GM12878 (cell line): ENCODE measurements at regions not wholly inside any gene's neighbourhood (a gene's known extent, or its start where the extent isn't known, plus 50 kb on each side); places are given as distances from the start of the nearest gene placed in this dataset.

Experiments used
- ATAC-seq: fragments of 200-7000 bp; cut with Tn5 transposase; 3 replicates; pipeline ENCODE4 v1.9.1; 2020; ENCODE audit warnings: mild to moderate bottlenecking, moderate library complexity
- BruUV-seq: library from RNA; stranded (reverse); fragments of 400-500 nt; replicated peaks from 2 replicates; lab custom pipeline; 2021; lab: Mats Ljungman, UMichigan
- CTCF ChIA-PET: fragments of 300-600 bp; sonication (Branson Sonifier 250); formaldehyde crosslinking; extraction: SDS; loops from one replicate; lab custom pipeline; 2021; ENCODE audit warnings: inconsistent platforms; lab: Yijun Ruan, JAX
- POLR2A ChIA-PET: fragments of 350-600 bp; formaldehyde crosslinking; extraction: SDS; loops from one replicate; lab custom pipeline; 2021; ENCODE audit warnings: inconsistent platforms; lab: Charles Lee
- RAD21 ChIA-PET: fragments of 300-600 bp; sonication (Branson Sonifier 250); formaldehyde crosslinking; loops from one replicate; lab custom pipeline; 2023; ENCODE audit warnings: antibody characterized with exemption; ENCODE audit not compliant: unreplicated experiment; lab: Charles Lee
- SMC1A ChIA-PET: fragments of 300-600 bp; sonication (Branson Sonifier 250); formaldehyde crosslinking; loops from one replicate; lab custom pipeline; 2023; ENCODE audit not compliant: unreplicated experiment, uncharacterized antibody; lab: Charles Lee
- DNase-seq: peaks from one replicate; pipeline ENCODE4 v3.0.0-alpha.2; 2011; ENCODE audit warnings: low read depth, low spot score
- FAIRE-seq: peaks from 3 replicates; lab custom pipeline; 2011; peaks lifted over from hg19 to GRCh38; lab: Jason Lieb, UNC
- H2AFZ ChIP-seq: 2 replicates; pipeline ENCODE4 v1.6.0; 2011; ENCODE audit warnings: low read depth, low read length, control low read depth; ENCODE audit not compliant: control insufficient read depth
- H3K27ac ChIP-seq: 2 replicates; pipeline ENCODE4 v1.5.1; 2011; ENCODE audit warnings: control low read depth; ENCODE audit not compliant: control insufficient read depth, insufficient read depth
- H3K27me3 ChIP-seq, 2 experiments: replicated peaks in 1 of 2; 2 replicates each; pipeline versions ENCODE4 v1.6.0 to v1.6.1; 2011; ENCODE audit warnings: low read length in 1 of 2; ENCODE audit not compliant: control insufficient read depth in 2 of 2, insufficient read depth in 2 of 2
- H3K36me3 ChIP-seq, 2 experiments: 2 replicates each; pipeline ENCODE4 v1.5.1; 2011; ENCODE audit warnings: low read length in 1 of 2; ENCODE audit not compliant: control insufficient read depth in 2 of 2, insufficient read depth in 2 of 2
- H3K4me1 ChIP-seq: 2 replicates; pipeline ENCODE4 v1.6.1; 2011; ENCODE audit warnings: mild to moderate bottlenecking, low read length, moderate library complexity, mixed read lengths; ENCODE audit not compliant: control insufficient read depth, insufficient read depth
- H3K4me2 ChIP-seq: 2 replicates; pipeline ENCODE4 v1.6.0; 2011; ENCODE audit warnings: control low read depth; ENCODE audit not compliant: control insufficient read depth, insufficient read depth
- H3K4me3 ChIP-seq: fragments of 200-600 bp; sonication (generic); 2 replicates; pipeline ENCODE4 v1.5.1; 2016
- H3K79me2 ChIP-seq: 2 replicates; pipeline ENCODE4 v1.6.0; 2011; ENCODE audit warnings: low read length; ENCODE audit not compliant: control insufficient read depth, insufficient read depth
- H3K9ac ChIP-seq: 2 replicates; pipeline ENCODE4 v1.8.0; 2011; ENCODE audit warnings: low read length, control low read depth, mixed read lengths; ENCODE audit not compliant: control insufficient read depth, insufficient read depth
- H3K9me3 ChIP-seq: replicated peaks from 3 replicates; pipeline ENCODE4 v1.5.1; 2011; ENCODE audit warnings: mild to moderate bottlenecking, low read length; ENCODE audit not compliant: control insufficient read depth, insufficient read depth
- H4K20me1 ChIP-seq: 2 replicates; pipeline ENCODE4 v1.6.0; 2011; ENCODE audit not compliant: control insufficient read depth, insufficient read depth
- CHD2 ChIP-seq: IDR thresholded peaks from 2 replicates; pipeline ENCODE4 v1.6.1; 2011; ENCODE audit warnings: low read depth, low read length, improper control_type of control experiment, borderline replicate concordance
- POU2F2 ChIP-seq: IDR thresholded peaks from 3 replicates; pipeline ENCODE4 v1.6.1; 2011; ENCODE audit warnings: low read depth, mild to moderate bottlenecking, low read length, borderline replicate concordance
- SMAD5 ChIP-seq: IDR thresholded peaks from 2 replicates; pipeline ENCODE4 v1.6.1; 2016; ENCODE audit warnings: antibody characterized with exemption, low read depth
- TAF1 ChIP-seq: IDR thresholded peaks from 2 replicates; pipeline ENCODE4 v1.6.1; 2011; ENCODE audit warnings: mild to moderate bottlenecking, low read depth, low read length, borderline replicate concordance
- TCF12 ChIP-seq: IDR thresholded peaks from 2 replicates; pipeline ENCODE4 v1.6.1; 2011; ENCODE audit warnings: low read depth, mild to moderate bottlenecking, low read length
- WGBS: methylation state at CpG from one replicate; pipeline ENCODE4 v1.1.6; 2016; ENCODE audit warnings: low lambda C conversion rate; ENCODE audit not compliant: insufficient replicate concordance, insufficient coverage; ENCODE audit errors: missing lambda C conversion rate; 5-methylcytosine and 5-hydroxymethylcytosine counted together
- in situ Hi-C: fragments of 300-500 bp; cut with MboI; formaldehyde crosslinking; loops from 9 replicates; pipeline ENCODE4 v1.14.3; 2018; ENCODE audit warnings: mixed read lengths
- intact Hi-C: fragments of 100-400 bp; cut with micrococcal nuclease; formaldehyde crosslinking; loops from one replicate; pipeline ENCODE4 v1.14.2; 2022; ENCODE audit not compliant: unreplicated experiment

- 38% methylated on average over 1 of the region's 1 CpG for WGBS
- H3K4me3 ChIP-seq, result no peak overlapping the region
- no peaks in the 10 kb centered on the region for H4K20me1 ChIP-seq
- H3K27ac ChIP-seq, result no peak overlapping the region
- no peak for FAIRE-seq
- intact Hi-C loops, result no loop called here
- ATAC-seq, result no peak; the same call in 2 of the 3 replicates
- no peak overlapping the region for H3K9ac ChIP-seq
- H3K4me1 ChIP-seq, result no peaks in the 10 kb centered on the region
- BruUV-seq, result no TSS peak
- ChIA-PET RAD21 (no interaction called here), SMC1A (no interaction called here), CTCF (no interaction called here)
- no peaks in the 10 kb centered on the region for H3K79me2 ChIP-seq
- H3K36me3 ChIP-seq, result no peaks in the 10 kb centered on the region
- TF ChIP-seq TCF12, result no peak
- TF ChIP-seq, all 136 proteins: peak for 0
- in situ Hi-C loops, result no loop called here
- Histone ChIP-seq H3K27me3 (no peaks in the 10 kb centered on the region), H3K4me2 (no peak overlapping the region), H2AFZ (no peak overlapping the region), H3K9me3 (no peaks in the 10 kb centered on the region)
- POLR2A ChIA-PET, result no interaction called here
- no peak for DNase-seq
Observed at GRCh38 chr5:44183312-44183711, 205.9 kb downstream of the FGF10 start.

GRCh38 chr5:44178414-44178813, 210.8 kb downstream of the FGF10 start:
- CTCF ChIA-PET, result no interaction called here
- POLR2A ChIA-PET, result no interaction called here

More at GRCh38 chr5:44178414-44178813, 210.8 kb downstream of the FGF10 start:
- H3K4me2 ChIP-seq, result no peak overlapping the region
- H3K27ac ChIP-seq, result no peak overlapping the region
- intact Hi-C loops (no loop called here), in situ Hi-C loops (no loop called here)
- 17% methylated on average over 2 of the region's 2 CpGs for WGBS
- no peak for ATAC-seq
- RAD21 ChIA-PET, result no interaction called here
- SMC1A ChIA-PET, result no interaction called here
- no peak for FAIRE-seq
- H3K36me3 ChIP-seq, result no peaks in the 10 kb centered on the region
- H4K20me1 ChIP-seq, result no peaks in the 10 kb centered on the region
- H2AFZ ChIP-seq, result no peak overlapping the region
- no TSS peak for BruUV-seq
- H3K9me3 ChIP-seq, result no peaks in the 10 kb centered on the region
- H3K9ac ChIP-seq, result no peak overlapping the region
- no peaks in the 10 kb centered on the region for H3K4me1 ChIP-seq
- H3K27me3 ChIP-seq, result no peaks in the 10 kb centered on the region
- H3K4me3 ChIP-seq, result no peak overlapping the region
- TF ChIP-seq POU2F2, result no peak
- TF ChIP-seq CHD2, result no peak
- TF ChIP-seq TAF1, result no peak
- TF ChIP-seq SMAD5, result no peak
- DNase-seq, result no peak
- no peaks in the 10 kb centered on the region for H3K79me2 ChIP-seq
